ENCODE measurements at regions not wholly inside any gene's neighbourhood (a gene's known extent, or its start where the extent isn't known, plus 50 kb on each side); places are given as distances from the start of the nearest gene placed in this dataset.

DNA sequence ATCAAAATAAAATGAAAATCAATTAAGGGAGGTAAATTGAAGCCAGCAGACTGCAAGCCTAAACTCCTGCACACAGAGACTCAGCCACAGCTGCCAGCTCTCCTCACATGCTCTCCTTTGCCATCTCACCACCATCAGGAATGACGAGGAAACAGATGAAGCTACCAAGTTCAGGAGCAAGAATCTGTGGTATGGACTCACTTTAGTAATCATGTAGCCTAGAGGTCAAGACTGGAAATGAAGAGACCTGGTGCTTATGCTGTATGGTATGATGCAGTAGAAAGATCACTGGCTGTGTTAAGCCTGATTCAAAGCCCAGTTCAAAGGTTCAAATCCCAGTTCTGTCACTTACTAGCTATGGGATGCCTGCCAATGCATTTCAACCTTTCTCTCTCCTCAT, 78.9 kb upstream of the CAMK1G start:
- DNase-seq = no peak

DNA sequence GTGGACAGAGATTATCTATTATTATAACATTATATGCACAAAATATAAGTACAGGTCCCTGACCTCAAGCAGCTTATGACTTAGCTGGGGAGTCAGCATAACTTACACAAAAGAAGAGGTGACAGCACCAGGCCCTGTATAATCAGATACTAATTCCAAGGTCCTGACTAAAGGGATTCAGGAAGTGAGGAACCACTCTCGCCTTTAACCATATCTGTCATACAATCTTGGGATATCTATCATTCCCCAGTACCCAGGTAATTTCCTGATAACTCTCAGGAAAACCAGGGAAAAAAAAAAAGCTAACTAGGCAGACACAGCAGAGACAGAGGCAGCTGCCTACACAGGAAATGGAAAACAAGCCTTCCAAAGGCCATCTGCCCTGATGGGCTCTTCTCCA, 78.5 kb upstream of the CAMK1G start:
- DNase-seq = no peak

DNA sequence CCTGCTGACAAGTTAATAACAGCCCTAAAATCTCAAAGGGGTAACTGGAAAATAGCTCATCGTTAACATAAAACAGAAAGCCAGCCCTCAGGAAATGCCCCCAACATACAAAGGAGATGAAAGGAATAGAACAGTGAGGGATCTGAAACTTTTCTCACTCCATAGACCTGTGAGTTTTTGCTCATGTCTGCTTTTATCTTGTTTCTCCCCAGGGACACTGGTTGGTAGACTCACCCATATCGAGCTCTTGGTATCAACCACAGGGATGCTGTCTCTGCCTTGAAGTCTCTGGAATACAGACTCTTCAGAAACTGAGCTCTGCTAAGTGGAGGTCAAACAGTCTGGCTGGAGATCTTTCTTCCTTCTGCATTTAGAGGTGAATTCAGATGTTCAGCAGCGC, 77.4 kb upstream of the CAMK1G start:
- no peak for DNase-seq

DNA sequence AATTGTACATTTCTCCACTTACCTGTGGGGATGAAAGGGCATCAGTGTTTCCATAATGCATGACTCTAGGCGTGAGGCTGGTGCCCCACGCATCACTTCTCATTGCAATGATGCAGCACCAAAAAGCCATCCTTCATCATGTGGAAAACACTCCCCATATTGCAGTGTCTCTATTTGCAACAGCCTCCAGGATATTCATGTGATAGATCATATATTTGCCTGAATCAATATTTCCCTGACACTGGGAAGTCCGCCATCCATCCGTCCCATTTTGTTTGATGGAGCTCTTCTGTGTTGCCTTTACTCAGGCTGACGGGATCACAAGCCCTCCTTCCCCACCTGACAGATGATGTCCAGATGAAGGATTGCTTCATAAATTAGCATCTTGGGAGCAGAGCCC, 74.5 kb upstream of the CAMK1G start:
- DNase-seq = no peak

DNA sequence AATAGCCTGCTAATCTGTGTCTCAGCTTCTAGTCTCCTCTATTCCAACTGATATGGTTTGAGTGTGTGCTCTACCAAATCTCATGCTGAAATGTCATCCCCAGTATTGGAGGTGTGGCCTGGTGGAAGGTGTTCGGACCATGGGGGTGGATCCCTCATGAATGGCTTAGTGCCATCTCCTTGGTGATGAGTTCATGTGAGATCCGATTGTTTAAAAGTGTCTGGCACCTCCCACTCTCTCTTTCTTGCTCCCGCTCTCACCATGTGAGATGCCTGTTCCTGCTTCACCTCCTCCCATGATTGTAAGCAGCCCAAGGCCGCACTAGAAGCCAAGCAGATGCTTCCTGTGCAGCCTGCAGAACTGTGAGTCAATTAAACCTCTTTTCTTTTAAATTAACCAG, 73.5 kb upstream of the CAMK1G start:
- DNase-seq = no peak

DNA sequence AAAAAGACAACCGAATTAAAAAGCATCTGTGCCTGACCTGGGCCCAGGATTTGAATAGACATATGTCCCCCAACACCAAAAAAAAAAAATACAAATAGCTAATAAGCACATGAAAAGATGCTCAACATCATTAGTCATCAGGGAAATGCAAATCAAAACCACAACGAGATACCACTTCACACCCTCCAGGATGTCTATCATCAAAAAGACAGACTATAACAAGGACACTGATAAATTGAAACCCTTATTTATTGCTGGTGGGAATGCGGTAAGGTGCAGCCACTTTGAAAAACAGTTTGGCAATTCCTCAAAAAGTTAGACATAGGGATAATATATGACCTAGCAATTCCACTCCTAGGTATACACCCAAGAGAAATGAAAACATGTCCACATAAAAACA, 72.3 kb upstream of the CAMK1G start:
- DNase-seq = no peak

DNA sequence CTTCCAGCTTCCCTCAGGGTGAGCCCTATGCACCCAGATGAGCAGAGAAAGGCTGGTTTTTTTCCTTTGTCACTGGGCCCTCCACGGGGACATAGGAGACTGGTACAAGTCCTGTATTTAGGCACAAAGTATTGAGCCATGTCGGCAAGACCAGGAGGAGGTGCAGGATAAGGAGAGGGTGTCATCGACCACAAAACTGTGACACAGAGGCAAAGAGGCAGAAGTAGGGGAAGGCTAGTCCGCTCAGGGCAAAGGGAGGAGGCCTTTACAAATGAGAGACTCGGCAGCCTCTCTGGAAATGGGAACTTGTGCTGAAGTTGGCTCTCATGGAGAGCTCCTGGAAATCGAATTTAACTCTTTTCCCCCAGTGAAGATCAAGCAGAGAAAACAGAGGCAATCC, 70.7 kb upstream of the CAMK1G start:
- no peak for DNase-seq

DNA sequence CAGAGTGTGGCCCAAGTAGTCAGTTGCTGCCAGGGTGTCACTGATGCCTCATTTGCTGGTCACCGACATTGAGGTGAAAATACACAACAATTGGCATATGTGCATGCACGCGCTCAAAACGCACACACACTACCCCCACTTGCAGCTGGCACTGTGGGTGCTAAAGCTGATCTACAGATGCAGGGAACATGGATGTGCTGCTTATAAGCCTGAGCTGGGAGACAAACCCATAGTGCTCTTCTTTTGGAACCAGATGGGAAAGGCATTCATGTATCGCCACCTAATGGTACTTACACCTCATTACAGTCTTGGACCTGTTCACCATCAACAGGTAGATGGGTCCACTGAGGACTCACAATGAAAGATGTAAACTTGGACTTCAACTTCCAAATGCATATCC, 70.3 kb upstream of the CAMK1G start:
- DNase-seq = no peak

DNA sequence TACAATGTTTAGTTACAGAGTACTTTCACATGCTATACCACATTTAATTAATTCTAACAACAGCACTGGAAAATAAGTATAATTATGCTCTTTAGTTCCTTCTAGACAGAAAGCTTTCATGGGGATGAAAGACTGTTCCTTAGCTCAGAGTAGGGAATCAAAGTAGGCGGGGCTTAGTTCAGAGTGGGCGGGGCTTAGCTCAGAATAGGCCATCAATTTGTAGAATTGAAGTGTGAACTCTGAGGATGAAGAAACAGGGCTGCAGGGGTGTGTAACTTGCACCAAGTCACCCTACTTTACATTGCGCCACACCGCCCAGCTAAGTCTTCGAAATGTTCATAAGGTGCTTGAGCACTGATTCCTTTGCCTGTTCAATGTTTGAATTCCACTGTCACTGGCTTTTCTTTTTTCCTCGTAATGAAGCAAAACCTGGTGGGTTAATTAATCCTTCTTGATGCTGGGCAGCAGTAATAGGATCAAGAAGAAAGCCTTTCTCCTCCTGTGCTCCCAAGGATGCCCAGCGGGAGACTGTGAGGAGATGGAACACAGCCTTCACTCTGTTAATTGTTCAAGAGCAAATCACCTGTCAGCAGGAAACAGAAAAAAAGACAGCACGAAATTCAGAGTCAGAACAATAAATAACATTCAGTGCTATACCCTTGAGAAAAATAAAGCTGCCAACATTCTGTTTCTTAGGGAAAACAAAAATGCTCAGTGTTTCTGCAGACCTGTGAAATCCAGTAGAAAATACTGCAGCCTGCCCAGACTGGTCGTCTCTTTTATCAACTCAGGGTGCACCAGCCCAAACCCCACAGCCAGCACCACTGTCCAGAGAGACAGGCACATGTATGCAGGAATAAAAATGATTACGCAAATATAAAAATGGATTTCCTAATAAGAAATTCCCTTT, 66.5 kb upstream of the CAMK1G start:
- no peak for DNase-seq

DNA sequence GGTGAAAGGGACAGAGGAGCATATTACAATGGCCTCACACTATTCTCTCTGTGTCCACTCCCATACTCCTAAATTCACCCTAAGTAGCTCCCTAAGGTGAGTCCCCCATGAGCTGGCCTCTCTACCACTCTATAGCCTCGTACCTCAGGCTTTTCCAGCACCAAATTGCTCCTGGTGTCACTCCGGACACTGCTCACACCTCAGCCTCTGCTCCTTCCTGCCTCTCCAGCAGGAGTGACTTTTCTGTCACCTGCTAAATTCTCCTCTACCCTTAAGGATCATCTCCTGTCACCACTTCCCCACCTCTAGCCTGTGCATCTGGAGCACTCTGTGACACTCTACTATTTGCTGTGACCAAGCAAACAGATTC, 65.8 kb upstream of the CAMK1G start:
- DNase-seq = no peak

DNA sequence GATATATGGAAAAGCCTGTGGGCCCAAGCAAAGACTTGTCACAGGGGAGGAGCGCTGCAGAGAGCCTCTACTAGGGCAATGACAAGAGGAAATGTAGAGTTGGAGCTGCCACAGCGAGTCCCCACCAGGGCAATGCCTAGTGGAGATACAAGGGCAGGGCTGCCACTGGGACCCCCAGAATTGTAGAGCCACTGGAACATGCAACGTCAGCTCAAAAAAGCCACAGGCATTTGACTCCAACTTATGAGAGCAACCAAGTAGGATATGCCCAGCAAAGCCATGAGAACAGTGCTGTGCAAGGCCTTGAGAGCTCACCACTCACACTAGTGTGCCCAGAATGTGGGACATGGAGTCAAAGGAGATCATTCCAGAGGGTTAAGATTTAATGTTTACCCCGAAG, 63.7 kb upstream of the CAMK1G start:
- no peak for DNase-seq

DNA sequence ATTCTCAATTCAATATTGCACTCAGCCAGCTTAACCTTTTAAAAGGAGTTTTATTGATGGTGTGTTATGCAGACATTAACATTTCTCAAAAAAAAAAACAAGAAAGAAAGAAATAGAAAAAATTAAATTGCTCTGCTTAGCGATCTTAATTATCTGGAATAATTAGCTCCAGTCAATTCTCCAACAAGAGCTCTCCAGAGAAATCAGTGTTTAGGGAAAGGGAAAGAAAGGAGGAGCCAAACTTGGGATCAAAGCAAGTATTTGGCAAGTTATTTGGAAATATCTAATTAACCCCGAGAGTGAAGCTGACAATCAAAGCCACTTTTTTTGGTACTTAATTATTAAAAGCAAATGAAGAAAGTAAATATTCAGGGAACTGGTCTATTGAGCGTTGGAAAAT, 60.7 kb upstream of the CAMK1G start:
- DNase-seq = no peak

DNA sequence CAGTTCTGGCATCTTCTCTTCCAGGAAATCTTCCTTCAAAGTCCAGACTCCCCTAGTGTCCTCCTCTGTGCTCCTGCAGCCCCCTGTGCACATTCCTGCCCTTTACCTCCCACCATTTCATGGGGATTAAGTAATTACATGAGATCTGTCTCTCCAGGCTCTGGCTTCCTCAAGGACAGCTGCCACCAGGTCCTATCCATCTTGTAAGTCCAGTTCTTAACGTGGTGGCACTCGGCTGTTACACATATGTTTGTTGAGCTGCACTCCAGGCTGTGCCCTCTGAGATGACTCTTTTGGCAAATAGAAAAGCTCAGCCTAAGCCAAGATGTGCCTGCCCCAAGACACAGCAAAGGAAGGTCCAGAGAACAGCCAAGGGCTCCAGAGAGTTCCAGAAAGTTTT, 57.4 kb upstream of the CAMK1G start:
- no peak for DNase-seq

DNA sequence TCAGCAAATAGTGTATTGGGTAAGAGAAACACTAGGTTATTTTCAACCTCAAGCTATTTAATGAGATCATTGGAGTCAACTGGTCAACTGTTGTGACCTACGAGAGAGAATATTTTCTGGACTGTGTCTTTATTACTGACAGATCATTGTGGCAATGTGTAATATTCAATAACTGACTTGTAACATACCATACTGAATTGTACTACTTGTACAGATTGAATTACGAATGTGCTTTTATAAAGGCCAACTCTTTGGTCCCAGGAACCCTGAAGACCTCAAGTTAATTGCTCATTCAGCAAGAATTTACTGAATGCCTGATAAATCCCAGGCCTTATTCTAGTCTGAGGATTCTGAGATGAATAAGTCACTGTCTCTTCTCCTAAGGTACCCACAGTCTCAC, 56.1 kb upstream of the CAMK1G start:
- DNase-seq = no peak

DNA sequence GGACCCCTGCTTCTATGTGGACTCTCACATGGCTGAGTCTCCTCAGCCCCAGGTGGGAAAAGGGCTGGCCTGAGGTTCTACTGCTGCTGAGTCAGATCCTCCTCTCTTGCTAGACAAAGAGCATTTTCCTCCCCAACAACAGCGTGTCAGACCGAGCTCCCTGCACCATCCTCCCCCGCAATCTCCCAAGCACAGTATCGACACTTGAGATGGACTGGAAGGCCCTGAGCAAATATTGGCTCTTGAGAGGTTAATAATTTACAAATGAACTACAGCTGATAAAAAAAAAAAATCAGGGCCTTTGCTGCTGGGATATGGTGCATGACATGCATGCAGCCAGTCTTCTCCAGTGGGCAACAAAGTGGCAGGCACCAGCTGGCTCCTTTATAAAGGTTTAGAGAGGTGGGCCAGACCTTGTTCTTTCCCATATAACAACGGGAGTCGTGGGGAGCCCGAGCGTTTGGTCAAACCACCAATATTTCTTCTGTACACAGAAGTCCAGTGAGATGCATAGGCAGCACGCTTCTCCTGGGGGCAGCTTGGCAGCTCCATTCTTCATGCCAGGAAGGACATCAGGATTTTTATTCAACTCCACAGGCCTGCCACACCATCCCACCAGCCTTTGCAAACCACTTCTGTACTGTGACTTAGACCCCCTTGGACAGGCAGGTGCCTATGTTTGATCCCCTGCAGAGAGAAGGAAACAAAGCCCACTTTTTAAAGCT, 55.4 kb upstream of the CAMK1G start:
- no peak for DNase-seq

DNA sequence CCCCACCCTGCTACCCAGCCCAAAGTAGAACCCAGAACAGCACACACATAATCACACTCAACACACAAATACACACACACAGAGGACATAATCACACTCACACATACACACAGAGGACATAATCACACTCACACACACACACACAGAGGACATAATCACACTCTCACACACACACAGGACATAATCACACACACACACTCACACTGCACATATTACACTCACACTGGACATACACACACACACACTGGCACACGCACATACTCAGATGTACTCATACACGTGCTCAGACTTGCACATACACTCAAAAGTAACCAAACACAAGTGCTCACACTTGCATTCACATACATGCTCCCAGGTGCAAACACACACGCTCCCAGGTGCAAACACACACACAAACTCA, 54.3 kb upstream of the CAMK1G start:
- DNase-seq = no peak

DNA sequence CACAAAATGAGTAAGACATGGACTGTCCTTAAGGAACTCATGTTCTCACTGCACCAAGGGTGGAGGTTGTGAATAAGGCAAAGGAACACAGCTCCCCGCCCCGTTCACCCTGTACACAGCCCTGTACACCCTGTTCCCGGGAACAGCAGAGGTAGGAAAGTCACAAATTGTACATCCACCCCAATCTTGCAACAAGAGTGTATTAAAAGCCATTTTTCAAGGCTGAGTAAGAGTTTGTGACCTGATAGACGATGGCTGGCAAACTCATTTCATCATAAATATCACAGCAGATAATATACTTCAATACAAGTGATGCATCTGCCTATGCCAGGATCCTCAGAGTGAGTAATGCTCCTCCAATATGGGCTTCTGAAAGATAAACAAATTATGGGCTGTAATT, 52.5 kb upstream of the CAMK1G start:
- no peak for DNase-seq

DNA sequence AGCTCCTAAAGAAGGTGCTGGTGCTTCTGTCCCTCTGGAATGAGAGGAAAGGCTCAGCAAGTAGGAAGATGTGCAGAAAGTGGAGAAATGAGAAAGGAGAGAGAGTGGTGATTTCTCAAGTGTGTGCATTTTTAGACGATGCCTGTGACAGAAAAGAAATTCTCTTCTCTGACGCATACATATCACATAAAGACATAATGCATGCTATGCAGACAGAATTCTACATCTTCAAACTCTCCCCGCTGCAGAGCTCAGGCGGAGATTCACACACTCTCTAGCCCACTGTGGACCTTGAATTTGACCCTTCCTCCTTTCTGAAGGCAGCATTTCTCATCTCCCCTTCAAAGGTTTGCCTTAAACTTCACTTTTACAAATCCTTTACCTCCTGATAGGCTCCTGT, 52.0 kb upstream of the CAMK1G start:
- no peak for DNase-seq
